GM23338 (cell line): ENCODE measurements at regions not wholly inside any gene's neighbourhood (a gene's known extent, or its start where the extent isn't known, plus 50 kb on each side); places are given as distances from the start of the nearest gene placed in this dataset.

Source experiments
- ATAC-seq: fragments of 200-7000 bp; cut with Tn5 transposase; 3 replicates; pipeline ENCODE4 v1.9.1; 2020
- DNase-seq: peaks from one replicate; pipeline ENCODE4 v3.0.0-alpha.2; 2015; ENCODE audit warnings: low spot score
- H2AFZ ChIP-seq: fragments of 200-600 bp; sonication (generic); 2 replicates; pipeline ENCODE4 v1.8.0; 2016; ENCODE audit warnings: antibody characterized with exemption, mild to moderate bottlenecking, moderate library complexity
- H3F3A ChIP-seq: fragments of 200-600 bp; sonication (generic); replicated peaks from 2 replicates; pipeline ENCODE4 v1.8.0; 2017; ENCODE audit warnings: antibody characterized with exemption, mixed run types, low read depth
- H3K27ac ChIP-seq: fragments of 200-600 bp; sonication (generic); 2 replicates; pipeline ENCODE4 v1.6.1; 2016; ENCODE audit warnings: low read depth
- H3K27me3 ChIP-seq: fragments of 200-600 bp; sonication (generic); 2 replicates; pipeline ENCODE4 v1.8.0; 2016; ENCODE audit warnings: mild to moderate bottlenecking, mixed run types, moderate library complexity; ENCODE audit not compliant: insufficient read depth
- H3K36me3 ChIP-seq: fragments of 200-600 bp; sonication (generic); 2 replicates; pipeline ENCODE4 v1.8.0; 2016; ENCODE audit warnings: mild to moderate bottlenecking; ENCODE audit not compliant: insufficient read depth
- H3K4me1 ChIP-seq: fragments of 200-600 bp; sonication (generic); 2 replicates; pipeline ENCODE4 v1.8.0; 2016; ENCODE audit warnings: mild to moderate bottlenecking, moderate library complexity; ENCODE audit not compliant: insufficient read depth
- H3K4me2 ChIP-seq: fragments of 200-600 bp; sonication (generic); 2 replicates; pipeline ENCODE4 v1.7.1; 2017; ENCODE audit warnings: mixed run types
- H3K4me3 ChIP-seq: fragments of 200-600 bp; sonication (generic); 2 replicates; pipeline ENCODE4 v1.6.1; 2016; ENCODE audit warnings: mixed run types
- H3K79me2 ChIP-seq: fragments of 200-600 bp; sonication (generic); replicated peaks from 2 replicates; pipeline ENCODE4 v1.8.0; 2017; ENCODE audit warnings: mild to moderate bottlenecking; ENCODE audit not compliant: insufficient read depth
- H3K9me2 ChIP-seq: fragments of 200-600 bp; sonication (generic); 2 replicates; pipeline ENCODE4 v1.8.0; 2017; ENCODE audit not compliant: insufficient read depth
- H4K20me1 ChIP-seq: fragments of 200-600 bp; sonication (generic); replicated peaks from 2 replicates; pipeline ENCODE4 v1.8.0; 2017; ENCODE audit warnings: mild to moderate bottlenecking; ENCODE audit not compliant: insufficient read depth
- H3K27ac Mint-ChIP-seq: 2 replicates; pipeline ENCODE4 v1.8.0; 2020; ENCODE audit warnings: inconsistent platforms, mild to moderate bottlenecking, moderate library complexity, mixed read lengths
- H3K27me3 Mint-ChIP-seq: 3 replicates; pipeline ENCODE4 v1.8.0; 2022; ENCODE audit warnings: low read depth, mild to moderate bottlenecking, moderate library complexity, mixed read lengths, inconsistent platforms; ENCODE audit not compliant: insufficient read depth, poor library complexity
- H3K36me3 Mint-ChIP-seq: 3 replicates; pipeline ENCODE4 v1.8.0; 2021; ENCODE audit warnings: low read depth, mild to moderate bottlenecking, inconsistent platforms, moderate library complexity, mixed read lengths
- H3K4me1 Mint-ChIP-seq: 3 replicates; pipeline ENCODE4 v1.8.0; 2020; ENCODE audit warnings: mild to moderate bottlenecking, inconsistent platforms, mixed read lengths
- H3K4me3 Mint-ChIP-seq: 3 replicates; pipeline ENCODE4 v1.8.0; 2021; ENCODE audit warnings: moderate library complexity, mild to moderate bottlenecking, inconsistent platforms, mixed read lengths
- H3K9me3 Mint-ChIP-seq: 3 replicates; pipeline ENCODE4 v1.8.0; 2020; ENCODE audit warnings: moderate library complexity, mild to moderate bottlenecking, inconsistent platforms, mixed read lengths
- EZH2 ChIP-seq: fragments of 200-600 bp; sonication (generic); IDR thresholded peaks from one replicate; pipeline ENCODE4 v1.8.0; 2017; ENCODE audit warnings: antibody characterized with exemption, mild to moderate bottlenecking, low read depth; ENCODE audit not compliant: unreplicated experiment
- EZH2phosphoT487 ChIP-seq: fragments of 200-600 bp; sonication (generic); IDR thresholded peaks from one replicate; pipeline ENCODE4 v1.8.1; 2018; ENCODE audit warnings: antibody characterized with exemption; ENCODE audit not compliant: unreplicated experiment
- STAT1 ChIP-seq: IDR thresholded peaks from one replicate; pipeline ENCODE4 v1.6.1; 2016; ENCODE audit warnings: antibody characterized with exemption; ENCODE audit not compliant: unreplicated experiment
- TF ChIP-seq, protein P1 (sequence below): fragments of 250-450 bp; sonication (Bioruptor Pico); IDR thresholded peaks from 2 replicates; pipeline ENCODE4 v1.5.0; 2020; ENCODE audit warnings: mild to moderate bottlenecking, moderate library complexity
- TF ChIP-seq, protein P2 (sequence below), 2 experiments: fragments of 200-600 bp in 1 of 2; sonication (generic) in 1 of 2; conservative IDR thresholded peaks; 2 replicates each; pipeline versions ENCODE4 v1.5.1 to v1.6.1; 2016 to 2017; ENCODE audit warnings: antibody characterized with exemption in 2 of 2, low read depth in 2 of 2, mild to moderate bottlenecking in 2 of 2, moderate library complexity in 1 of 2

GRCh38 chr17:77719806-77720205, 238.7 kb upstream of the TNRC6C start:
- Mint-ChIP-seq H3K4me3 (no peak overlapping the region), H3K4me1 (peaks cover 18% of the 10 kb centered on the region), H3K27ac (no peak overlapping the region), H3K36me3 (peaks cover 18% of the 10 kb centered on the region), H3K9me3 (peaks cover 31% of the 10 kb centered on the region), H3K27me3 (peaks cover 6% of the 10 kb centered on the region)
- Histone ChIP-seq H3K27me3 (no peaks in the 10 kb centered on the region), H3K4me3 (no peak overlapping the region), H2AFZ (no peak overlapping the region), H3K9me2 (no peaks in the 10 kb centered on the region), H3K4me1 (peaks cover 6% of the 10 kb centered on the region; the same call in 1 of the 2 replicates), H3K27ac (no peak overlapping the region), H3K4me2 (no peak overlapping the region), H3F3A (peaks cover 9% of the 10 kb centered on the region), H3K36me3 (peaks cover 4% of the 10 kb centered on the region; the same call in 1 of the 2 replicates), H3K79me2 (no peaks in the 10 kb centered on the region), H4K20me1 (no peaks in the 10 kb centered on the region)
- no peak for TF ChIP-seq EZH2phosphoT487
- ATAC-seq (no peak), DNase-seq (no peak)

DNA sequence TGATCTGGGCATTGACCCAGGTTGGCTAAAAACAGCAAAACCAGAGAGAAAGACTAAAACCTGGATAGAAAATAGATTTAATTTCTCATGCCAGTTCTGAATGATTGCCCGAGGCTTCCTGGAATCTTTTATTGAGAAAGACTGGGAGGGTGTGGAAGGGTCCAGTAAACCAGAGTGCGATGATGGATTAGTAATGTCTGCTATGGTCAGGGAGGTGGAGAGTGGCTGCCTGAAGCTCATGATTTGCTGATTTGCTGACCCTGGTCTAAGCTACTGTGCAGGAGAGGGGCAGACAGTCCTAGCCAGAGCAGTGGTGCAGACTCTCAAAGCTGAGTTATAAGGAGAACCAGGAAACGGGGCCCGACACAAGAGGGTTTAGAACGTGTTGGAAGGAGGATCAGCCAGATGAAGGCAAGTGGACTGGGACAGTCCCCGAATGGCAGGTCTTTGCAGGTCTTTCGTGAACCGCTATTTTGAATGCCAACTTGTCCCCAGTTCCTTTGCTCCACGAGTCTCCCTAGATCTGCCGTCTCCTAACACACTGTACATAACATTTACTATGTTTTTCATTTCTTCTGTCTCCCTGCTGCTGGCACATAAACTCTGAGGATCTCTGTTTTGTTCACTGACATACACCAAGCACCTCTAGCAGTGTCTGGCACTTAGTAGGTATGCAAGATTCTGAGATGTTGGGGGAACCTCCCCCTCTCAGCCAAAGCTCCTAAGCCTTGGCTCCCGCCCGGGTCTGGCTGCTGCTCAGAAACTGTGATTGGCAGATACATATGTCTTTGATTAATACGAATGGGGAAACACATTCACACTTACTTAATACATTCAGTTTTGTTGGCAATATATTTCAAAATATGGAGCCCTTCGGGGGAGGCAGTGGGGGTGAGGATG, 237.3 kb upstream of the TNRC6C start:
- no peak overlapping the region for H3K4me2 ChIP-seq
- peaks cover 6% of the 10 kb centered on the region; the same call in 1 of the 2 replicates for H3K4me1 ChIP-seq
- Mint-ChIP-seq H3K27ac (no peak overlapping the region), H3K4me3 (no peak overlapping the region), H3K36me3 (peaks cover 13% of the 10 kb centered on the region), H3K27me3 (peaks cover 6% of the 10 kb centered on the region), H3K9me3 (peaks cover 21% of the 10 kb centered on the region), H3K4me1 (peaks cover 18% of the 10 kb centered on the region)
- no peaks in the 10 kb centered on the region for H3K9me2 ChIP-seq
- peaks cover 9% of the 10 kb centered on the region for H3F3A ChIP-seq
- no peak overlapping the region for H2AFZ ChIP-seq
- no peaks in the 10 kb centered on the region for H3K79me2 ChIP-seq
- H3K4me3 ChIP-seq = no peak overlapping the region
- H4K20me1 ChIP-seq = no peaks in the 10 kb centered on the region
- DNase-seq (no peak), ATAC-seq (no peak)
- no peak overlapping the region for H3K27ac ChIP-seq
- H3K27me3 ChIP-seq = no peaks in the 10 kb centered on the region
- TF ChIP-seq STAT1 = no peak
- no peak for TF ChIP-seq EZH2
- TF ChIP-seq, protein P1, sequence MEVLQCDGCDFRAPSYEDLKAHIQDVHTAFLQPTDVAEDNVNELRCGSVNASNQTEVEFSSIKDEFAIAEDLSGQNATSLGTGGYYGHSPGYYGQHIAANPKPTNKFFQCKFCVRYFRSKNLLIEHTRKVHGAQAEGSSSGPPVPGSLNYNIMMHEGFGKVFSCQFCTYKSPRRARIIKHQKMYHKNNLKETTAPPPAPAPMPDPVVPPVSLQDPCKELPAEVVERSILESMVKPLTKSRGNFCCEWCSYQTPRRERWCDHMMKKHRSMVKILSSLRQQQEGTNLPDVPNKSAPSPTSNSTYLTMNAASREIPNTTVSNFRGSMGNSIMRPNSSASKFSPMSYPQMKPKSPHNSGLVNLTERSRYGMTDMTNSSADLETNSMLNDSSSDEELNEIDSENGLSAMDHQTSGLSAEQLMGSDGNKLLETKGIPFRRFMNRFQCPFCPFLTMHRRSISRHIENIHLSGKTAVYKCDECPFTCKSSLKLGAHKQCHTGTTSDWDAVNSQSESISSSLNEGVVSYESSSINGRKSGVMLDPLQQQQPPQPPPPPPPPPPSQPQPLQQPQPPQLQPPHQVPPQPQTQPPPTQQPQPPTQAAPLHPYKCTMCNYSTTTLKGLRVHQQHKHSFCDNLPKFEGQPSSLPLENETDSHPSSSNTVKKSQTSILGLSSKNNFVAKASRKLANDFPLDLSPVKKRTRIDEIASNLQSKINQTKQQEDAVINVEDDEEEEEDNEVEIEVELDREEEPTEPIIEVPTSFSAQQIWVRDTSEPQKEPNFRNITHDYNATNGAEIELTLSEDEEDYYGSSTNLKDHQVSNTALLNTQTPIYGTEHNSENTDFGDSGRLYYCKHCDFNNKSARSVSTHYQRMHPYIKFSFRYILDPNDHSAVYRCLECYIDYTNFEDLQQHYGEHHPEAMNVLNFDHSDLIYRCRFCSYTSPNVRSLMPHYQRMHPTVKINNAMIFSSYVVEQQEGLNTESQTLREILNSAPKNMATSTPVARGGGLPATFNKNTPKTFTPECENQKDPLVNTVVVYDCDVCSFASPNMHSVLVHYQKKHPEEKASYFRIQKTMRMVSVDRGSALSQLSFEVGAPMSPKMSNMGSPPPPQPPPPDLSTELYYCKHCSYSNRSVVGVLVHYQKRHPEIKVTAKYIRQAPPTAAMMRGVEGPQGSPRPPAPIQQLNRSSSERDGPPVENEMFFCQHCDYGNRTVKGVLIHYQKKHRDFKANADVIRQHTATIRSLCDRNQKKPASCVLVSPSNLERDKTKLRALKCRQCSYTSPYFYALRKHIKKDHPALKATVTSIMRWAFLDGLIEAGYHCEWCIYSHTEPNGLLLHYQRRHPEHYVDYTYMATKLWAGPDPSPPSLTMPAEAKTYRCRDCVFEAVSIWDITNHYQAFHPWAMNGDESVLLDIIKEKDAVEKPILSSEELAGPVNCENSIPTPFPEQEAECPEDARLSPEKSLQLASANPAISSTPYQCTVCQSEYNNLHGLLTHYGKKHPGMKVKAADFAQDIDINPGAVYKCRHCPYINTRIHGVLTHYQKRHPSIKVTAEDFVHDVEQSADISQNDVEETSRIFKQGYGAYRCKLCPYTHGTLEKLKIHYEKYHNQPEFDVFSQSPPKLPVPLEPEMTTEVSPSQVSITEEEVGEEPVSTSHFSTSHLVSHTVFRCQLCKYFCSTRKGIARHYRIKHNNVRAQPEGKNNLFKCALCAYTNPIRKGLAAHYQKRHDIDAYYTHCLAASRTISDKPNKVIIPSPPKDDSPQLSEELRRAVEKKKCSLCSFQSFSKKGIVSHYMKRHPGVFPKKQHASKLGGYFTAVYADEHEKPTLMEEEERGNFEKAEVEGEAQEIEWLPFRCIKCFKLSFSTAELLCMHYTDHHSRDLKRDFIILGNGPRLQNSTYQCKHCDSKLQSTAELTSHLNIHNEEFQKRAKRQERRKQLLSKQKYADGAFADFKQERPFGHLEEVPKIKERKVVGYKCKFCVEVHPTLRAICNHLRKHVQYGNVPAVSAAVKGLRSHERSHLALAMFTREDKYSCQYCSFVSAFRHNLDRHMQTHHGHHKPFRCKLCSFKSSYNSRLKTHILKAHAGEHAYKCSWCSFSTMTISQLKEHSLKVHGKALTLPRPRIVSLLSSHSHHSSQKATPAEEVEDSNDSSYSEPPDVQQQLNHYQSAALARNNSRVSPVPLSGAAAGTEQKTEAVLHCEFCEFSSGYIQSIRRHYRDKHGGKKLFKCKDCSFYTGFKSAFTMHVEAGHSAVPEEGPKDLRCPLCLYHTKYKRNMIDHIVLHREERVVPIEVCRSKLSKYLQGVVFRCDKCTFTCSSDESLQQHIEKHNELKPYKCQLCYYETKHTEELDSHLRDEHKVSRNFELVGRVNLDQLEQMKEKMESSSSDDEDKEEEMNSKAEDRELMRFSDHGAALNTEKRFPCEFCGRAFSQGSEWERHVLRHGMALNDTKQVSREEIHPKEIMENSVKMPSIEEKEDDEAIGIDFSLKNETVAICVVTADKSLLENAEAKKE (CRISPR knock-in tag) = no peak
- TF ChIP-seq, protein P2, sequence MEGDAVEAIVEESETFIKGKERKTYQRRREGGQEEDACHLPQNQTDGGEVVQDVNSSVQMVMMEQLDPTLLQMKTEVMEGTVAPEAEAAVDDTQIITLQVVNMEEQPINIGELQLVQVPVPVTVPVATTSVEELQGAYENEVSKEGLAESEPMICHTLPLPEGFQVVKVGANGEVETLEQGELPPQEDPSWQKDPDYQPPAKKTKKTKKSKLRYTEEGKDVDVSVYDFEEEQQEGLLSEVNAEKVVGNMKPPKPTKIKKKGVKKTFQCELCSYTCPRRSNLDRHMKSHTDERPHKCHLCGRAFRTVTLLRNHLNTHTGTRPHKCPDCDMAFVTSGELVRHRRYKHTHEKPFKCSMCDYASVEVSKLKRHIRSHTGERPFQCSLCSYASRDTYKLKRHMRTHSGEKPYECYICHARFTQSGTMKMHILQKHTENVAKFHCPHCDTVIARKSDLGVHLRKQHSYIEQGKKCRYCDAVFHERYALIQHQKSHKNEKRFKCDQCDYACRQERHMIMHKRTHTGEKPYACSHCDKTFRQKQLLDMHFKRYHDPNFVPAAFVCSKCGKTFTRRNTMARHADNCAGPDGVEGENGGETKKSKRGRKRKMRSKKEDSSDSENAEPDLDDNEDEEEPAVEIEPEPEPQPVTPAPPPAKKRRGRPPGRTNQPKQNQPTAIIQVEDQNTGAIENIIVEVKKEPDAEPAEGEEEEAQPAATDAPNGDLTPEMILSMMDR (conservative IDR thresholded peaks at IDR 0.05; ENCODE audit: low read depth in 2 of 2) = no peak
- H3K36me3 ChIP-seq = no peaks in the 10 kb centered on the region
